Transverse colon (tissue), 4 donors: ENCODE measurements at regions not wholly inside any gene's neighbourhood (a gene's known extent, or its start where the extent isn't known, plus 50 kb on each side); places are given as distances from the start of the nearest gene placed in this dataset.

Experiments used
- DNase-seq: peaks from one replicate; pipeline ENCODE4 v3.0.0-alpha.2; 2019
- H3K27ac ChIP-seq, 4 donors: fragments of 200-600 bp; sonication (generic); 2 replicates each; pipeline ENCODE4 v1.5.1; 2016 to 2018; ENCODE audit warnings: inconsistent platforms in 4 of 4
- H3K27me3 ChIP-seq: fragments of 200-600 bp; sonication (generic); 2 replicates; pipeline ENCODE4 v1.5.1; 2017; ENCODE audit warnings: inconsistent platforms
- H3K36me3 ChIP-seq, 4 donors: fragments of 200-600 bp; sonication (generic); 2 replicates each; pipeline ENCODE4 v1.5.1; 2017 to 2019; ENCODE audit warnings: inconsistent platforms in 4 of 4
- H3K4me1 ChIP-seq, 4 donors: fragments of 200-600 bp; sonication (generic); 2 replicates each; pipeline ENCODE4 v1.5.1; 2017 to 2020; ENCODE audit warnings: inconsistent platforms in 4 of 4
- H3K4me3 ChIP-seq, 4 donors: fragments of 200-600 bp; sonication (generic); 1 replicate in 1 of 4; 2 replicates in 3 of 4; pipeline versions ENCODE4 v1.5.1 to v1.6.1; 2017 to 2019; ENCODE audit warnings: inconsistent platforms in 4 of 4
- H3K9me3 ChIP-seq, 2 donors: fragments of 200-600 bp; sonication (generic); 2 replicates each; pipeline ENCODE4 v1.5.1; 2017 to 2019; ENCODE audit warnings: inconsistent platforms in 2 of 2
- EP300 ChIP-seq: sonication (generic); formaldehyde crosslinking; IDR thresholded peaks from one replicate; pipeline ENCODE4 v1.6.1; 2017; ENCODE audit warnings: antibody characterized with exemption, low read depth
- POLR2A ChIP-seq: fragments of 450-650 bp; IDR thresholded peaks from one replicate; pipeline ENCODE4 v1.6.1; 2016; ENCODE audit warnings: antibody characterized with exemption, mild to moderate bottlenecking, moderate library complexity
- POLR2AphosphoS5 ChIP-seq, 3 donors: sonication (generic); formaldehyde crosslinking; IDR thresholded peaks; one replicate each; pipeline ENCODE4 v1.6.1; 2016; ENCODE audit warnings: antibody characterized with exemption in 3 of 3
- WGBS, 2 donors: methylation state at CpG; one replicate each; pipeline ENCODE4 v1.1.5; 2018; ENCODE audit warnings: low coverage in 1 of 2; 5-methylcytosine and 5-hydroxymethylcytosine counted together
- in situ Hi-C, 4 donors: fragments of 200-750 bp; cut with MboI; loops; one replicate each; pipeline versions ENCODE4 v1.15.0 to v1.15.1; 2017; ENCODE audit warnings: low sequenced_read_pairs in 3 of 4, low pct_ligation_motif_present in 1 of 4, low pct_unique_long_range_greater_than_20kb in 1 of 4
- intact Hi-C: fragments of 100-400 bp; cut with DNase I; formaldehyde crosslinking; loops from one replicate; pipeline ENCODE4 v1.15.1; 2023; ENCODE audit warnings: low total_unique reads
- TF ChIP-seq, protein P1 (sequence below), 5 experiments: fragments of 200-600 bp in 3 of 5; fragments of 450-650 bp in 2 of 5; sonication (generic) in 3 of 5; IDR thresholded peaks; 1 replicate in 2 of 5; 2 replicates in 3 of 5; pipeline ENCODE4 v1.5.1; 2016 to 2017; ENCODE audit warnings: antibody characterized with exemption in 5 of 5, inconsistent platforms in 3 of 5, mild to moderate bottlenecking in 2 of 5, moderate library complexity in 1 of 5

DNA sequence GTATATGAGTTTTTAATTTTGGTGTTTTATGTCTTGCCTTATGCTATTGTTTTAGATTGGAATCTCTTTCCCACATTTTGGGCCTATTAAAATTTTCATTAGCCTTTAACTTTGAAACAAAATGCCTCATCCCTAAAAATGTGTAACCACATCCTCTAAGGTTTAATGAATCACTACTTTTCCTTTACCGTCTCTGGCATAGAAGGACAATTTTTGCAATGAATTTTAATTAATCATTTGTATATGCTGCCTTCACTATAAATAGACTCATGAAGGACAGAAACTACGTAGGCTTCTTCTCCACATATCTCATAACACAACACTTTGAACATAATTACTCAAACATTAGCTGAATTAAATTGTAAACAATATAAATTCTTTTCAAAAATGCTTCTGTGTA lies 421.5 kb downstream of the NLGN4X start:
- TF ChIP-seq EP300: no peak
- TF ChIP-seq, protein P1, sequence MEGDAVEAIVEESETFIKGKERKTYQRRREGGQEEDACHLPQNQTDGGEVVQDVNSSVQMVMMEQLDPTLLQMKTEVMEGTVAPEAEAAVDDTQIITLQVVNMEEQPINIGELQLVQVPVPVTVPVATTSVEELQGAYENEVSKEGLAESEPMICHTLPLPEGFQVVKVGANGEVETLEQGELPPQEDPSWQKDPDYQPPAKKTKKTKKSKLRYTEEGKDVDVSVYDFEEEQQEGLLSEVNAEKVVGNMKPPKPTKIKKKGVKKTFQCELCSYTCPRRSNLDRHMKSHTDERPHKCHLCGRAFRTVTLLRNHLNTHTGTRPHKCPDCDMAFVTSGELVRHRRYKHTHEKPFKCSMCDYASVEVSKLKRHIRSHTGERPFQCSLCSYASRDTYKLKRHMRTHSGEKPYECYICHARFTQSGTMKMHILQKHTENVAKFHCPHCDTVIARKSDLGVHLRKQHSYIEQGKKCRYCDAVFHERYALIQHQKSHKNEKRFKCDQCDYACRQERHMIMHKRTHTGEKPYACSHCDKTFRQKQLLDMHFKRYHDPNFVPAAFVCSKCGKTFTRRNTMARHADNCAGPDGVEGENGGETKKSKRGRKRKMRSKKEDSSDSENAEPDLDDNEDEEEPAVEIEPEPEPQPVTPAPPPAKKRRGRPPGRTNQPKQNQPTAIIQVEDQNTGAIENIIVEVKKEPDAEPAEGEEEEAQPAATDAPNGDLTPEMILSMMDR (IDR thresholded peaks at IDR 0.05): no peak
- TF ChIP-seq POLR2AphosphoS5 (IDR thresholded peaks at IDR 0.05): no peak
- intact Hi-C loops: no loop called here

DNA sequence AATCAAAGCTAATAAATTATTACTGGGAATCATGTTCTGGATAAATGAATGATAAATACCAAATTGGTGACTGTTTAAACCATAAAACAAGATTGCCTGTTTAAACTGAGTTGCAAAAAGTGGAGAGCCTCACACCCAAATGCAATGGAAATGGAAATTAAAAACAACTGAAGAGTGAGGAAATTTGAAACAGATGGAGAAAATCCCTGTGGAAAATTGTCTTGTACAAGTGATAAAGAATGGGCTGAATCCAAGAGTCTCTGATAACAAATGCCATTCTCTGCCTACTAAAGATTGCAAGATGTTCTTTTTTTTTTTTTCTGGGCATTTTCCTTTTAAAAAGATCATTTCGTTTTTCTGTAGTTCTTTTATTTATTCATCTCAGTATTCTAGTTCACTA lies 426.3 kb downstream of the NLGN4X start:
- TF ChIP-seq EP300 (no peak), POLR2AphosphoS5 (IDR thresholded peaks at IDR 0.05) (no peak)
- intact Hi-C loops (no loop called here), in situ Hi-C loops (loop anchor here in 1 of 4 donors (25.0 kb wide), 1 partner anchor 90 kb away; no protein-coding TSS in a partner anchor)
- Histone ChIP-seq H3K9me3 (no peaks in the 10 kb centered on the region), H3K27ac (no peak overlapping the region), H3K27me3 (no peaks in the 10 kb centered on the region), H3K36me3 (no peaks in the 10 kb centered on the region), H3K4me3 (no peak overlapping the region), H3K4me1 (no peaks in the 10 kb centered on the region)
- WGBS, 2 donors: 60 to 80% methylated on average over 1 of the region's 1 CpG
- DNase-seq: no peak

More for the DNA sequence above, 421.5 kb downstream of the NLGN4X start:
- H3K9me3 ChIP-seq: no peaks in the 10 kb centered on the region
- no peak overlapping the region for H3K4me3 ChIP-seq
- 50 to 62% methylated on average over 2 of the region's 2 CpGs for WGBS, 2 donors
- no peaks in the 10 kb centered on the region for H3K27me3 ChIP-seq
- H3K4me1 ChIP-seq: no peaks in the 10 kb centered on the region
- in situ Hi-C loops: loop anchor here in 1 of 4 donors (25.0 kb wide), 1 partner anchor 95 kb away; no protein-coding TSS in a partner anchor
- no peak overlapping the region for H3K27ac ChIP-seq
- no peaks in the 10 kb centered on the region for H3K36me3 ChIP-seq
- no peak for DNase-seq

DNA sequence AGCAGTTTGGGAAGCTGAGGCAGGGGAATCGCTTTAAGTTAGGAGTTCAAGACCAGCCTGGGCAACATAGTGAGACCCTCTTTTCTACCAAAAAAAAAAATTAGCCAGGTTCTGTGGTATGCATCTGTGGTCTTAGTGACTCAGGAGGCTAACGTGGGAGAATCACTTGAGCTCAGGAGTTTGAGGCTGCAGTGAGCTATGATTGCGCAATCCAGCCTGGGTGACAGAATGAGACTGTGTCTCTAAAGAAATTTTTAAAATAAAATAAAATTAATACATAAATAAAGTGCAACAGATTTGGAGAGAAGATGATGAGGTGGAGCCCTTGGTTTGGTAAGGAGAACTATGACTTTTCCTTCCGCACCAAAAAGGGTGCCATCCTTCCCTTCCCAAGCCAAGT lies 436.9 kb downstream of the NLGN4X start:
- WGBS, 2 donors: 83 to 92% methylated on average over 1 to 4 of the region's 4 CpGs
- Histone ChIP-seq H3K4me1 (no peaks in the 10 kb centered on the region), H3K9me3 (no peaks in the 10 kb centered on the region), H3K27ac (no peak overlapping the region), H3K36me3 (no peaks in the 10 kb centered on the region), H3K27me3 (no peaks in the 10 kb centered on the region), H3K4me3 (no peak overlapping the region)
- intact Hi-C loops: no loop called here
- TF ChIP-seq POLR2A (no peak), EP300 (no peak), POLR2AphosphoS5 (IDR thresholded peaks at IDR 0.05) (no peak)
- TF ChIP-seq, protein P1 (IDR thresholded peaks at IDR 0.05): no peak
- in situ Hi-C loops: no loop called here
- DNase-seq: no peak

DNA sequence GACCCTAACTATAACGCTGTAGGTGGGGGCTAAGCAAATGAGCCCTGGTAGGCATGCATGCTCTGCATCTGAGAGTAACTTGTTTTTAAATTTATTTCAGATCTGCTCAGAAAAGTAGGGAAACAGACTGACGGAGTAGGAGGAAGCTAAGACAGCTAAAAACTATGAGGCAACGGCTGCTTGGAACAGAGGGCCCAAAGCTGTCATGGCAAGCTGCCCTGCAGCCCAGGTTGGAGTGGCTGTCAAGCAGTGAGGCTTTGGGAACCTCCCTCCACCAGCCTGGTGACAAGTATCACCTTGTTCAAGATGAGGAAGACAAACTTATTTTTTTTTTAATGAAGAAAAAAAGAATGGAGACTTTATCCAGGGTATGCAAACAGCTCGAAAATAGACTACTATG lies 439.8 kb downstream of the NLGN4X start:
- in situ Hi-C loops: no loop called here
- DNase-seq: no peak
- intact Hi-C loops: no loop called here
- TF ChIP-seq EP300 (no peak), POLR2AphosphoS5 (IDR thresholded peaks at IDR 0.05) (no peak), POLR2A (no peak)
- TF ChIP-seq, protein P1 (IDR thresholded peaks at IDR 0.05): no peak
- H3K27me3 ChIP-seq: no peaks in the 10 kb centered on the region
- no peaks in the 10 kb centered on the region for H3K9me3 ChIP-seq
- no peaks in the 10 kb centered on the region for H3K36me3 ChIP-seq
- H3K4me3 ChIP-seq: no peak overlapping the region
- 71% methylated on average over 4 of the region's 4 CpGs; no CpG with 5 or more reads in 1 of the 2 donors for WGBS, 2 donors
- no peaks in the 10 kb centered on the region for H3K4me1 ChIP-seq
- no peak overlapping the region for H3K27ac ChIP-seq

DNA sequence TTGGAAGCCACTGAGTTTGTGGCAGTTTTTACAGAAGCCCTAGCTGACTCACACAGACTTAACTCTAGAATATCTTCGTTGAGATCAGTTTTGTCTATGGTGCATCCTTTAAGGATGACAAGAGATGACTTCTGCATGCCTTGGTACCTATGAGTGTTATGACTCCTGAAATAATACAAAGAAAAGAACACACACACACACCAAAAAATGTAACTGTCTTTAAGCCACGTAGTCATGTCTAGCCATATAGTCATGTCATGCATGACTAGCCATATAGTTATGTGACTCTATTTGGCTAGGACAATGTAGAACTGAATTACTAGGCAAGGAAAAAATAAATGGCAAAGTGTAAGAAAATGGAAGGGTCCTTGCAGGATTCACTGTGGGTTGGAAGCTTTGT lies 447.8 kb downstream of the NLGN4X start:
- intact Hi-C loops: no loop called here
- in situ Hi-C loops: no loop called here
- TF ChIP-seq, protein P1 (IDR thresholded peaks at IDR 0.05): no peak
- TF ChIP-seq EP300 (no peak), POLR2AphosphoS5 (IDR thresholded peaks at IDR 0.05) (no peak), POLR2A (no peak)
- H3K36me3 ChIP-seq: no peaks in the 10 kb centered on the region
- no peak overlapping the region for H3K4me3 ChIP-seq
- H3K27ac ChIP-seq: no peak overlapping the region
- no peaks in the 10 kb centered on the region for H3K9me3 ChIP-seq
- 38% methylated on average over 2 of the region's 2 CpGs; no CpG with 5 or more reads in 1 of the 2 donors for WGBS, 2 donors
- H3K4me1 ChIP-seq: no peaks in the 10 kb centered on the region
- no peak for DNase-seq
- no peaks in the 10 kb centered on the region for H3K27me3 ChIP-seq
